ENCODE measurements at regions not wholly inside any gene's neighbourhood (a gene's known extent, or its start where the extent isn't known, plus 50 kb on each side); places are given as distances from the start of the nearest gene placed in this dataset.

- intact Hi-C loops (cut with micrococcal nuclease) = no loop called here
Observed at GRCh38 chr7:41331194-41331593, 371.7 kb downstream of the INHBA start.

GRCh38 chr7:41328544-41328943 lies 374.3 kb downstream of the INHBA start:
- Histone ChIP-seq H3K27ac (ENCODE audit: low read depth in 1 of 2, low read length in 2 of 2) (no peak overlapping the region), H2AFZ (ENCODE audit: insufficient read depth, low read depth, low read length, poor library complexity, severe bottlenecking) (no peak overlapping the region), H3K4me3 (replicated peaks in 1 of 3; ENCODE audit: low read depth in 2 of 3, low read length in 3 of 3) (no peak overlapping the region), H3K4me2 (replicated peaks; ENCODE audit: extremely low read depth, low read length, poor library complexity, severe bottlenecking) (no peak overlapping the region), H3K9ac (ENCODE audit: insufficient read depth, low read length, poor library complexity, severe bottlenecking) (no peak overlapping the region), H3K9me3 (replicated peaks in 1 of 2; ENCODE audit: control insufficient read depth in 1 of 2, insufficient read depth in 1 of 2, low read length in 2 of 2) (no peaks in the 10 kb centered on the region), H3K27me3 (ENCODE audit: control insufficient read depth in 2 of 2, insufficient read depth in 2 of 2, low read length in 2 of 2) (no peaks in the 10 kb centered on the region), H3K4me1 (ENCODE audit: control insufficient read depth in 1 of 2, insufficient read depth in 2 of 2, low read length in 2 of 2) (no peaks in the 10 kb centered on the region), H3K36me3 (replicated peaks in 1 of 2; ENCODE audit: control insufficient read depth in 1 of 2, insufficient read depth in 2 of 2, low read length in 2 of 2) (no peaks in the 10 kb centered on the region), H3K79me2 (ENCODE audit: insufficient read depth, low read length) (no peaks in the 10 kb centered on the region), H4K20me1 (ENCODE audit: insufficient read depth, low read length) (no peaks in the 10 kb centered on the region)
- Mint-ChIP-seq H3K4me3 (no peak overlapping the region), H3K36me3 (no peaks in the 10 kb centered on the region), H3K9me3 (peaks cover 0 to 5% (median 0%) of the 10 kb centered on the region in 7 donors), H3K27me3 (ENCODE audit: low read depth in 3 of 3) (no peaks in the 10 kb centered on the region), H3K4me1 (no peaks in the 10 kb centered on the region), H3K27ac (no peak overlapping the region)
- no peak for DNase-seq
- WGBS (ENCODE audit: insufficient coverage) = no CpG with 5 or more reads among the region's 3 CpGs
- TF ChIP-seq, protein P1, sequence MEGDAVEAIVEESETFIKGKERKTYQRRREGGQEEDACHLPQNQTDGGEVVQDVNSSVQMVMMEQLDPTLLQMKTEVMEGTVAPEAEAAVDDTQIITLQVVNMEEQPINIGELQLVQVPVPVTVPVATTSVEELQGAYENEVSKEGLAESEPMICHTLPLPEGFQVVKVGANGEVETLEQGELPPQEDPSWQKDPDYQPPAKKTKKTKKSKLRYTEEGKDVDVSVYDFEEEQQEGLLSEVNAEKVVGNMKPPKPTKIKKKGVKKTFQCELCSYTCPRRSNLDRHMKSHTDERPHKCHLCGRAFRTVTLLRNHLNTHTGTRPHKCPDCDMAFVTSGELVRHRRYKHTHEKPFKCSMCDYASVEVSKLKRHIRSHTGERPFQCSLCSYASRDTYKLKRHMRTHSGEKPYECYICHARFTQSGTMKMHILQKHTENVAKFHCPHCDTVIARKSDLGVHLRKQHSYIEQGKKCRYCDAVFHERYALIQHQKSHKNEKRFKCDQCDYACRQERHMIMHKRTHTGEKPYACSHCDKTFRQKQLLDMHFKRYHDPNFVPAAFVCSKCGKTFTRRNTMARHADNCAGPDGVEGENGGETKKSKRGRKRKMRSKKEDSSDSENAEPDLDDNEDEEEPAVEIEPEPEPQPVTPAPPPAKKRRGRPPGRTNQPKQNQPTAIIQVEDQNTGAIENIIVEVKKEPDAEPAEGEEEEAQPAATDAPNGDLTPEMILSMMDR (IDR thresholded peaks at IDR 0.05) = no peak
- intact Hi-C loops (cut with micrococcal nuclease) = no loop called here

More at GRCh38 chr7:41331194-41331593, 371.7 kb downstream of the INHBA start:
- H3K27ac ChIP-seq (ENCODE audit: low read depth in 1 of 2, low read length in 2 of 2) = no peak overlapping the region
- H3K36me3 Mint-ChIP-seq = no peaks in the 10 kb centered on the region
- H3K27me3 ChIP-seq (ENCODE audit: control insufficient read depth in 2 of 2, insufficient read depth in 2 of 2, low read length in 2 of 2) = no peaks in the 10 kb centered on the region
- no peaks in the 10 kb centered on the region for H4K20me1 ChIP-seq (ENCODE audit: insufficient read depth, low read length)
- H2AFZ ChIP-seq (ENCODE audit: insufficient read depth, low read depth, low read length, poor library complexity, severe bottlenecking) = no peak overlapping the region
- no peak for DNase-seq
- no peaks in the 10 kb centered on the region for H3K9me3 ChIP-seq (replicated peaks in 1 of 2; ENCODE audit: control insufficient read depth in 1 of 2, insufficient read depth in 1 of 2, low read length in 2 of 2)
- no peaks in the 10 kb centered on the region for H3K27me3 Mint-ChIP-seq (ENCODE audit: low read depth in 3 of 3)
- 100% methylated on average over 1 of the region's 9 CpGs for WGBS (ENCODE audit: insufficient coverage)
- H3K9me3 Mint-ChIP-seq = peaks cover 0 to 5% (median 0%) of the 10 kb centered on the region in 7 donors
- no peaks in the 10 kb centered on the region for H3K79me2 ChIP-seq (ENCODE audit: insufficient read depth, low read length)
- no peak overlapping the region for H3K27ac Mint-ChIP-seq
- TF ChIP-seq, protein P1 (IDR thresholded peaks at IDR 0.05) = no peak
- no peak overlapping the region for H3K9ac ChIP-seq (ENCODE audit: insufficient read depth, low read length, poor library complexity, severe bottlenecking)
- H3K4me3 ChIP-seq (replicated peaks in 1 of 3; ENCODE audit: low read depth in 2 of 3, low read length in 3 of 3) = no peak overlapping the region
- H3K4me2 ChIP-seq (replicated peaks; ENCODE audit: extremely low read depth, low read length, poor library complexity, severe bottlenecking) = no peak overlapping the region
- no peaks in the 10 kb centered on the region for H3K4me1 Mint-ChIP-seq
- H3K4me3 Mint-ChIP-seq = no peak overlapping the region
- H3K4me1 ChIP-seq (ENCODE audit: control insufficient read depth in 1 of 2, insufficient read depth in 2 of 2, low read length in 2 of 2) = no peaks in the 10 kb centered on the region
- no peaks in the 10 kb centered on the region for H3K36me3 ChIP-seq (replicated peaks in 1 of 2; ENCODE audit: control insufficient read depth in 1 of 2, insufficient read depth in 2 of 2, low read length in 2 of 2)

Data from CD14-positive monocyte (primary cell).